ENCODE measurements at regions not wholly inside any gene's neighbourhood (a gene's known extent, or its start where the extent isn't known, plus 50 kb on each side); places are given as distances from the start of the nearest gene placed in this dataset.

GRCh38 chr10:120336306-120336910 lies 120.6 kb upstream of the PLPP4 start:
- no peak overlapping the region for H3K4me3 ChIP-seq (ENCODE audit: low read depth, low read length)
- no peak for DNase-seq (ENCODE audit: low read depth)

GRCh38 chr10:120336911-120337540 lies 120.0 kb upstream of the PLPP4 start:
- no peak overlapping the region for H3K4me3 ChIP-seq (ENCODE audit: low read depth, low read length)
- no peak for DNase-seq (ENCODE audit: low read depth)

GRCh38 chr10:120342115-120342714 lies 114.8 kb upstream of the PLPP4 start:
- no peak for DNase-seq (ENCODE audit: low read depth)
- no peak overlapping the region for H3K4me3 ChIP-seq (ENCODE audit: low read depth, low read length)

GRCh38 chr10:120345186-120345585 lies 111.8 kb upstream of the PLPP4 start:
- DNase-seq (ENCODE audit: low read depth) = no peak
- no peak overlapping the region for H3K4me3 ChIP-seq (ENCODE audit: low read depth, low read length)

- no peak overlapping the region for H3K4me3 ChIP-seq (ENCODE audit: low read depth, low read length)
- no peak for DNase-seq (ENCODE audit: low read depth)
Measured at GRCh38 chr10:120347644-120348043, 109.4 kb upstream of the PLPP4 start.

- DNase-seq (ENCODE audit: low read depth) = no peak
- H3K4me3 ChIP-seq (ENCODE audit: low read depth, low read length) = no peak overlapping the region
Measured at GRCh38 chr10:120349069-120349468, 108.0 kb upstream of the PLPP4 start.

GRCh38 chr10:120355425-120355824 lies 101.6 kb upstream of the PLPP4 start:
- no peak for DNase-seq (ENCODE audit: low read depth)
- no peak overlapping the region for H3K4me3 ChIP-seq (ENCODE audit: low read depth, low read length)

- DNase-seq (ENCODE audit: low read depth) = no peak
- no peak overlapping the region for H3K4me3 ChIP-seq (ENCODE audit: low read depth, low read length)
Measured at GRCh38 chr10:120360571-120360970, 96.5 kb upstream of the PLPP4 start.

- H3K4me3 ChIP-seq (ENCODE audit: low read depth, low read length) = no peak overlapping the region
- no peak for DNase-seq (ENCODE audit: low read depth)
Measured at GRCh38 chr10:120365872-120366271, 91.2 kb upstream of the PLPP4 start.

- no peak for DNase-seq (ENCODE audit: low read depth)
Measured at GRCh38 chr10:120367341-120367740, 89.7 kb upstream of the PLPP4 start.

GRCh38 chr10:120368338-120368737 lies 88.7 kb upstream of the PLPP4 start:
- no peak for DNase-seq (ENCODE audit: low read depth)
- H3K4me3 ChIP-seq (ENCODE audit: low read depth, low read length) = no peak overlapping the region

More at GRCh38 chr10:120367341-120367740, 89.7 kb upstream of the PLPP4 start:
- H3K4me3 ChIP-seq (ENCODE audit: low read depth, low read length) = no peak overlapping the region

- no peak for DNase-seq (ENCODE audit: low read depth)
- no peak overlapping the region for H3K4me3 ChIP-seq (ENCODE audit: low read depth, low read length)
Measured at GRCh38 chr10:120368927-120369326, 88.1 kb upstream of the PLPP4 start.

GRCh38 chr10:120369856-120370276 lies 87.2 kb upstream of the PLPP4 start:
- DNase-seq (ENCODE audit: low read depth) = no peak
- no peak overlapping the region for H3K4me3 ChIP-seq (ENCODE audit: low read depth, low read length)

- no peak for DNase-seq (ENCODE audit: low read depth)
- H3K4me3 ChIP-seq (ENCODE audit: low read depth, low read length) = no peak overlapping the region
Measured at GRCh38 chr10:120371856-120372255, 85.2 kb upstream of the PLPP4 start.

GRCh38 chr10:120372917-120373316 lies 84.1 kb upstream of the PLPP4 start:
- H3K4me3 ChIP-seq (ENCODE audit: low read depth, low read length) = no peak overlapping the region
- no peak for DNase-seq (ENCODE audit: low read depth)

- no peak for DNase-seq (ENCODE audit: low read depth)
Measured at GRCh38 chr10:120375666-120376065, 81.4 kb upstream of the PLPP4 start.

GRCh38 chr10:120381931-120382330 lies 75.1 kb upstream of the PLPP4 start:
- DNase-seq (ENCODE audit: low read depth) = no peak
- H3K4me3 ChIP-seq (ENCODE audit: low read depth, low read length) = no peak overlapping the region

More at GRCh38 chr10:120375666-120376065, 81.4 kb upstream of the PLPP4 start:
- no peak overlapping the region for H3K4me3 ChIP-seq (ENCODE audit: low read depth, low read length)

- no peak overlapping the region for H3K4me3 ChIP-seq (ENCODE audit: low read depth, low read length)
- DNase-seq (ENCODE audit: low read depth) = no peak
Measured at GRCh38 chr10:120382360-120382759, 74.7 kb upstream of the PLPP4 start.

GRCh38 chr10:120385992-120386391 lies 71.0 kb upstream of the PLPP4 start:
- no peak for DNase-seq (ENCODE audit: low read depth)
- H3K4me3 ChIP-seq (ENCODE audit: low read depth, low read length) = no peak overlapping the region

- DNase-seq (ENCODE audit: low read depth) = no peak
Measured at GRCh38 chr10:120386896-120387295, 70.1 kb upstream of the PLPP4 start.

GRCh38 chr10:120387326-120387725 lies 69.7 kb upstream of the PLPP4 start:
- peak; percentile 19 for DNase-seq (ENCODE audit: low read depth)
- H3K4me3 ChIP-seq (ENCODE audit: low read depth, low read length) = no peak overlapping the region

More at GRCh38 chr10:120386896-120387295, 70.1 kb upstream of the PLPP4 start:
- no peak overlapping the region for H3K4me3 ChIP-seq (ENCODE audit: low read depth, low read length)
